Neutrophil (primary cell): ENCODE measurements at regions not wholly inside any gene's neighbourhood (a gene's known extent, or its start where the extent isn't known, plus 50 kb on each side); places are given as distances from the start of the nearest gene placed in this dataset.

Source experiments
- H3K27ac ChIP-seq: fragments of 200-600 bp; sonication (generic); 2 replicates; pipeline ENCODE4 v1.5.1; 2016; ENCODE audit warnings: mild to moderate bottlenecking, moderate library complexity
- H3K27me3 ChIP-seq: fragments of 200-600 bp; sonication (generic); 2 replicates; pipeline ENCODE4 v1.6.0; 2016; ENCODE audit warnings: mild to moderate bottlenecking
- H3K36me3 ChIP-seq: fragments of 200-600 bp; sonication (generic); 2 replicates; pipeline ENCODE4 v1.5.1; 2017
- H3K4me1 ChIP-seq, 2 experiments: fragments of 200-600 bp in 1 of 2; sonication (generic) in 1 of 2; 1 replicate in 1 of 2; 2 replicates in 1 of 2; pipeline versions ENCODE4 v1.5.1 to v1.6.1; 2013 to 2016; ENCODE audit warnings: low read depth in 1 of 2, low read length in 1 of 2, mild to moderate bottlenecking in 1 of 2, moderate library complexity in 1 of 2; ENCODE audit not compliant: control insufficient read depth in 1 of 2, insufficient read depth in 1 of 2
- H3K4me3 ChIP-seq, 2 experiments: fragments of 200-600 bp in 1 of 2; sonication (generic) in 1 of 2; 1 replicate in 1 of 2; 2 replicates in 1 of 2; pipeline ENCODE4 v1.5.1; 2013 to 2016; ENCODE audit warnings: low read depth in 1 of 2, low read length in 1 of 2, mild to moderate bottlenecking in 1 of 2, moderate library complexity in 1 of 2
- H3K9me3 ChIP-seq: fragments of 200-600 bp; sonication (generic); 2 replicates; pipeline ENCODE4 v1.5.1; 2016
- CTCF ChIP-seq: fragments of 200-600 bp; sonication (generic); IDR thresholded peaks from 2 replicates; pipeline ENCODE4 v1.5.1; 2016; ENCODE audit warnings: antibody characterized with exemption

DNA sequence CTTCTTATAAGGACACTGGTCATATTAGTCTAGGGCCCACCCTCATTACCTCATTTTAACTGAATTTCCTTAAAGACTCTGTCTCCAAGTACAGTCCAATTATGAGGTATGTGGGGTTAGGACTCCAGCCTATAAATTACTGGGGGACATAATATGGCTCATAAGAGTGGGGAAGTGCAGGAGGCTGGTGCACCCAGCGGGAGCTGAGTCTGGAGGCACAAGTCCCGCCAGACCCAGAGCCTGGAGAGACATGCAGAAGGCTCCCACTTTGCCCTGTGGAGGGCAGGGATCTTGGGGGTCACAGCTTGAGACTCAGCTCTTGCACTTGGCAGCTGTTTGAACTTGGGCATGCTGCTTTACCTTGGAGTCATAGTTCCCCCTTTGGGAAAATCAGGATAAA is 250.4 kb downstream of the RHOU start:
- H3K4me3 ChIP-seq: no peak overlapping the region
- H3K27me3 ChIP-seq: no peaks in the 10 kb centered on the region
- no peaks in the 10 kb centered on the region for H3K9me3 ChIP-seq
- H3K27ac ChIP-seq: no peak overlapping the region
- no peaks in the 10 kb centered on the region for H3K36me3 ChIP-seq
- H3K4me1 ChIP-seq: peaks cover 80 to 88% of the 10 kb centered on the region in 2 experiments
- TF ChIP-seq CTCF: no peak

GRCh38 chr1:228986093-228986904 is 251.0 kb downstream of the RHOU start:
- Histone ChIP-seq H3K4me3 (no peak overlapping the region), H3K27me3 (no peaks in the 10 kb centered on the region), H3K4me1 (peaks cover 80 to 88% of the 10 kb centered on the region in 2 experiments), H3K36me3 (no peaks in the 10 kb centered on the region), H3K9me3 (no peaks in the 10 kb centered on the region), H3K27ac (peak overlapping the region; percentile 72)
- no peak for TF ChIP-seq CTCF

DNA sequence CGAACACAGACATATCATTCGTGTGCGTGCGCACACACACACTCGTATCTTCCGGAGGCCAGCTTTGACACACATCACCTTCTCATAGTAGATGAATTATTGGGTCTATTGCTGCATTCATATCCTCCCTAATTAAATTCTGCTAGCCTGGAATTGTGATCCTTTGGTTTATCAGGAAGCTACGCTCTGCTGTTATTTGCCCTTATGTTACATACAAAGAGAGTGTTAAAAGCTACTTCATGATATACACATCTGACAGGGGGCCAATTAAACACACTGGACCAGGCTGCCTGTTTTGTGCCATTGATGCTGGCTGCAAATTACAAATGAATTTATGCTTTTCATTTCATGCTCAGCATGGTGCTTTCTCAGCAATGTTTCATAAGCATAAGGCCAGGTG is 252.0 kb downstream of the RHOU start:
- Histone ChIP-seq H3K9me3 (no peaks in the 10 kb centered on the region), H3K36me3 (no peaks in the 10 kb centered on the region), H3K27ac (peak overlapping the region; percentile 35), H3K27me3 (no peaks in the 10 kb centered on the region), H3K4me3 (no peak overlapping the region), H3K4me1 (peaks cover 80 to 88% of the 10 kb centered on the region in 2 experiments)
- no peak for TF ChIP-seq CTCF

- Histone ChIP-seq H3K27me3 (no peaks in the 10 kb centered on the region), H3K9me3 (no peaks in the 10 kb centered on the region), H3K4me3 (no peak overlapping the region), H3K36me3 (no peaks in the 10 kb centered on the region), H3K27ac (peak overlapping the region; percentile 35), H3K4me1 (peaks cover 78 to 86% of the 10 kb centered on the region in 2 experiments)
- no peak for TF ChIP-seq CTCF
Observed at GRCh38 chr1:228987736-228988506, 252.6 kb downstream of the RHOU start.

GRCh38 chr1:228988664-228989063 is 253.4 kb downstream of the RHOU start:
- H3K36me3 ChIP-seq: no peaks in the 10 kb centered on the region
- no peak for TF ChIP-seq CTCF
- no peaks in the 10 kb centered on the region for H3K27me3 ChIP-seq
- no peaks in the 10 kb centered on the region for H3K9me3 ChIP-seq
- H3K4me1 ChIP-seq: peaks cover 70 to 79% of the 10 kb centered on the region in 2 experiments
- no peak overlapping the region for H3K4me3 ChIP-seq
- H3K27ac ChIP-seq: no peak overlapping the region
